Esophagus squamous epithelium (tissue), 5 donors: ENCODE measurements at regions not wholly inside any gene's neighbourhood (a gene's known extent, or its start where the extent isn't known, plus 50 kb on each side); places are given as distances from the start of the nearest gene placed in this dataset.

Experiments
- DNase-seq: peaks from one replicate; lab custom pipeline; 2025; lab: John Stamatoyannopoulos, UW
- H3K27ac ChIP-seq, 4 donors: fragments of 200-600 bp; sonication (generic); one replicate each; pipeline ENCODE4 v1.5.1; 2016 to 2019; ENCODE audit warnings: mild to moderate bottlenecking in 1 of 4
- H3K27me3 ChIP-seq, 4 donors: fragments of 200-600 bp; sonication (generic); 1 replicate in 3 of 4; 2 replicates in 1 of 4; pipeline versions ENCODE4 v1.5.1 to v1.6.0; 2017 to 2021; ENCODE audit warnings: antibody characterized with exemption in 1 of 4
- H3K36me3 ChIP-seq, 3 donors: fragments of 200-600 bp; sonication (generic); one replicate each; pipeline ENCODE4 v1.5.1; 2016 to 2019
- H3K4me1 ChIP-seq, 3 donors: fragments of 200-600 bp; sonication (generic); one replicate each; pipeline ENCODE4 v1.5.1; 2017 to 2019
- H3K4me3 ChIP-seq, 4 donors: fragments of 200-600 bp; sonication (generic); 1 replicate in 3 of 4; 2 replicates in 1 of 4; pipeline ENCODE4 v1.5.1; 2016 to 2019; ENCODE audit warnings: mild to moderate bottlenecking in 2 of 4, moderate library complexity in 1 of 4
- H3K9me3 ChIP-seq, 3 donors: fragments of 200-600 bp; sonication (generic); one replicate each; pipeline ENCODE4 v1.5.1; 2016 to 2019
- POLR2A ChIP-seq, 4 donors: fragments of 450-650 bp; IDR thresholded peaks; one replicate each; pipeline ENCODE4 v1.6.1; 2017; ENCODE audit warnings: antibody characterized with exemption in 4 of 4, mild to moderate bottlenecking in 4 of 4, moderate library complexity in 3 of 4
- WGBS, 2 donors: methylation state at CpG; one replicate each; pipeline ENCODE4 v1.1.5; 2018; 5-methylcytosine and 5-hydroxymethylcytosine counted together
- intact Hi-C: fragments of 100-400 bp; cut with DNase I; formaldehyde crosslinking; loops from one replicate; pipeline ENCODE4 v1.15.0; 2022
- TF ChIP-seq, protein P1 (sequence below), 6 experiments: fragments of 450-650 bp in 4 of 6; fragments of 200-600 bp in 2 of 6; sonication (generic) in 2 of 6; IDR thresholded peaks; one replicate each; pipeline ENCODE4 v1.5.1; 2016 to 2019; ENCODE audit warnings: antibody characterized with exemption in 6 of 6, mild to moderate bottlenecking in 4 of 6, moderate library complexity in 4 of 6
- donor health status: DM: yes; HTN: yes; CAD: no.

DNA sequence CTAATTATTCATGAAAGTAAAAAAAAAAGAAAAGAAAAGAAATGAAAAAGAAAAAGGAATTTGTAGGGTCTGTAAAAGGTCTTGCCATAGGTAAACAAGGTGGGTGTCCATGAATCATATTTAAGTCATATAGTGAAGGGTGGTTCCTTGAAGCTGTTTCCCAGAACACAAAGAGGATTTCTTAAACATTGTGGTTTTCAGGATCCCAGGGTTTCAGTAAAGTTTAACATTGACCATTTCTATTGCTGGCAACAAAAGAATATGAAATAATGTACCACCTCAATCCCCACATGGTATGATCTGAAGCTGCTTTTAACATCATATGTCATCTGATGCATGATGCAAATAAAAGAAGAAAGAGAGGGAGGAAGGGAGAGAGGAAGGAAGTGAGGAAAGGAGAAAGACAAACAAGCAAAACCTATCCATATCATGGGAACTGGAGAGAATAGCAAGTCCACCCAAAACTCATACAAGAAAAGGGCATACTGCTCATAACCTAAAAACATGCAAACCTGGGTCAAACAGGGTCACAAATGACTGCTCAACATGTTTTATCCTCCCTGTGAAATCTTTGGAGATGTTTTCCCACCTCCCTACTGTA lies 663.5 kb downstream of the SORCS1 start:
- H3K27me3 ChIP-seq: no peaks in the 10 kb centered on the region
- H3K4me1 ChIP-seq: no peaks in the 10 kb centered on the region
- no peak for DNase-seq
- TF ChIP-seq, protein P1, sequence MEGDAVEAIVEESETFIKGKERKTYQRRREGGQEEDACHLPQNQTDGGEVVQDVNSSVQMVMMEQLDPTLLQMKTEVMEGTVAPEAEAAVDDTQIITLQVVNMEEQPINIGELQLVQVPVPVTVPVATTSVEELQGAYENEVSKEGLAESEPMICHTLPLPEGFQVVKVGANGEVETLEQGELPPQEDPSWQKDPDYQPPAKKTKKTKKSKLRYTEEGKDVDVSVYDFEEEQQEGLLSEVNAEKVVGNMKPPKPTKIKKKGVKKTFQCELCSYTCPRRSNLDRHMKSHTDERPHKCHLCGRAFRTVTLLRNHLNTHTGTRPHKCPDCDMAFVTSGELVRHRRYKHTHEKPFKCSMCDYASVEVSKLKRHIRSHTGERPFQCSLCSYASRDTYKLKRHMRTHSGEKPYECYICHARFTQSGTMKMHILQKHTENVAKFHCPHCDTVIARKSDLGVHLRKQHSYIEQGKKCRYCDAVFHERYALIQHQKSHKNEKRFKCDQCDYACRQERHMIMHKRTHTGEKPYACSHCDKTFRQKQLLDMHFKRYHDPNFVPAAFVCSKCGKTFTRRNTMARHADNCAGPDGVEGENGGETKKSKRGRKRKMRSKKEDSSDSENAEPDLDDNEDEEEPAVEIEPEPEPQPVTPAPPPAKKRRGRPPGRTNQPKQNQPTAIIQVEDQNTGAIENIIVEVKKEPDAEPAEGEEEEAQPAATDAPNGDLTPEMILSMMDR (IDR thresholded peaks at IDR 0.05): no peak
- TF ChIP-seq POLR2A (IDR thresholded peaks at IDR 0.05): no peak
- no peak overlapping the region for H3K27ac ChIP-seq
- no peaks in the 10 kb centered on the region for H3K9me3 ChIP-seq
- H3K4me3 ChIP-seq: no peak overlapping the region
- no peaks in the 10 kb centered on the region for H3K36me3 ChIP-seq
- intact Hi-C loops: no loop called here

DNA sequence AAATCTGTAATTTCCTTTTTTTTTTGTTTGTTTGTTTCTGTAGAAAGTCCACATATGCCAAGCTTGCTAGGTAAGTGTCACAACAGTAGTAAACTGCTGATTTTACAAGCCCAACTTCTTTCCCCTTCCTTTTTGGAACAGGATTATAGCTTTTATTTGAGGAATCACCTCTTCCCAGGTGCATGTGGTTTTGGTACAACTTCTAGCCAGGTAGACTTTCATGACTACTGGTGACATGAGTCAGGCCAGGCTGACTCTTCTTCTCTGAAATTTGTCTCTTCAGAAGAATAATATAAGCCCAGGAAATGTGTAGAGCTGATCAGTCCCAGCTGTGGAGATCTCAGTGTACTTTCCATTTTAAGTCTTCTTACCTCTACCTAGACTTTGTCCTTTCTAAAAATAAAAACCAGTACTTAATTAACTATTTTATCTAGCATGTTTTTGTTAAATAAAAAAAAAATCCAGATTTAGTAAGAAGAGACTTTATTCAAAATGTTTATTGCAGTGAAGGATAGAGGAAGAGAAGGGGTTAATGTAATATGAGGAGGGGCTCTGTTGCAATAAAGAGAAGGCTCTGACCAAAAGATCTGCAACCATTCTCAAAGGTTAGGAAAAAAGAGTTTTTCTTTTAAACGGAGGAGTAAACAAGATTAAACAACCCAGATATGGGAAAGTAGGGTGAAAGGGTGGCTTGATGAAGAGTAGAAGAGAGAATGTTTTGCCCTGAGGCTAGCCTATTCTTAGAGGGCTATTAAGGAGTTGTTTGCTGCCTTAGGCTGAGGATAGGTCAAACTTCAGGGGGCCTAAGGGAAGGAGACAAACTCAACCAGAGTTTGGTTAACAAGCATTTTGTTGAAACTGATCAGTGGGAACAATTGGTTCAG lies 664.2 kb downstream of the SORCS1 start:
- 39 to 45% methylated on average over 1 of the region's 1 CpG for WGBS, 2 donors
- H3K9me3 ChIP-seq: no peaks in the 10 kb centered on the region
- TF ChIP-seq, protein P1 (IDR thresholded peaks at IDR 0.05): no peak
- TF ChIP-seq POLR2A (IDR thresholded peaks at IDR 0.05): no peak
- no peak for DNase-seq
- no peak overlapping the region for H3K27ac ChIP-seq
- H3K27me3 ChIP-seq: no peaks in the 10 kb centered on the region
- no peaks in the 10 kb centered on the region for H3K36me3 ChIP-seq
- intact Hi-C loops: no loop called here
- H3K4me1 ChIP-seq: no peaks in the 10 kb centered on the region
- no peak overlapping the region for H3K4me3 ChIP-seq

DNA sequence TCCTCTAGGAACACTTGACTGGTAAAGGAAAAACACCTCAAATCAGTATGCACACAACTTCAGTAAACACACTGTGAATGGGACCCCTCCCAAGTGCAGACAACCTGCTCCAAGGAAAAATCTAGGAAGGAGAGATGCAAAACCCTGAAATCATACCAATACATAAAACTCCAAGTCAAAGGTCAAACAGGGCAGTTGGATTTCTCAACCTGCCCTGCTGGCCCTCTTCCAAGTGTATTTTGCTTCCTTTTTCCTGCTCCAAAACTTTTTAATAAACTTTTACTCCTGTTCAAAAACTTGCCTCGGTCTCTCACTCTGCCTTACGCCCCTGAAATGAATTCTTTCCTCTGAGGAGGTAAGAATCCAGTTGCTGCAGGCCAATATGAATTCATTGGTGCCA lies 665.1 kb downstream of the SORCS1 start:
- no peaks in the 10 kb centered on the region for H3K27me3 ChIP-seq
- no peaks in the 10 kb centered on the region for H3K36me3 ChIP-seq
- intact Hi-C loops: no loop called here
- H3K27ac ChIP-seq: no peak overlapping the region
- DNase-seq: no peak
- 85 to 86% methylated on average over 2 of the region's 2 CpGs for WGBS, 2 donors
- no peaks in the 10 kb centered on the region for H3K4me1 ChIP-seq
- TF ChIP-seq, protein P1 (IDR thresholded peaks at IDR 0.05): no peak
- TF ChIP-seq POLR2A (IDR thresholded peaks at IDR 0.05): no peak
- no peak overlapping the region for H3K4me3 ChIP-seq
- H3K9me3 ChIP-seq: no peaks in the 10 kb centered on the region

DNA sequence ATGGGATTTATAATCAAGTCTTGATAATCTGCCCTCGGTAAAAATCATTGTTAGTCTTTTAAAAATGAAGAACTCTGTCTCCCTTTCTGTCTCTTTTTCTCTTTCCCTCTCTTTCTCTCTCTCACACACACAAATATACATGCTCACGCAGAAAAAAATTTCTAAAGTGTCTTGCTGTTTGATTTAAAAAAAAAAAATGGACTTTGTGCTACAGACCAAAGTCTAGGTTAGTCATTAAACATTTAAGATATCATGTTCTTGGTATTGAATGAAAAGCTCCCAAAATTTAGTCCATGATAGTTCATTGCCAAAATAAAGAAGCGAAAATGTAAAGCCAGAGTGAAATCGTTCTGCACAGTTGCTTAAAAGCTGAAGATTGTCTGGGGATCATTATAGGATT lies 665.8 kb downstream of the SORCS1 start:
- Histone ChIP-seq H3K4me3 (no peak overlapping the region), H3K27ac (no peak overlapping the region), H3K36me3 (no peaks in the 10 kb centered on the region), H3K27me3 (no peaks in the 10 kb centered on the region), H3K4me1 (no peaks in the 10 kb centered on the region), H3K9me3 (no peaks in the 10 kb centered on the region)
- 79% methylated on average over 4 of the region's 4 CpGs for WGBS, 2 donors
- DNase-seq: no peak
- no peak for TF ChIP-seq POLR2A (IDR thresholded peaks at IDR 0.05)
- TF ChIP-seq, protein P1 (IDR thresholded peaks at IDR 0.05): no peak
- intact Hi-C loops: no loop called here

DNA sequence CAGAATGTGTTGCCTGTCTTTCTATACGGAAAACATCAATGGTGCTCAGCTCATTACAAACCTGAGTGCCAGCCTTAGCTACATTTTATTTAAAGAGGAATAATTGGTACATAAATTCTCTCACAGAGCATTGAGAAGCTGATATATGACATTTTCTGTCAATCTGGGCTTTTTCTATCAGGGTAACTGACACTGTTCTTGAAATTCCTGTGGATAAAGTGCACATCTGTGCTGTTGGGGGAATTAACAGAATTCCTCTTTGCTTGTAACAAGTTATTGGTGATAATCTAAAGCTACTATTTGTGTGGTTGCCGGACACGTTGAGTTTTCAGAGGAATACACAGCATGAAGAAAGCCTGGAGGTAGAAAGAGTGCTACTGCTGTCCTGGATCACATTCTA lies 668.6 kb downstream of the SORCS1 start:
- Histone ChIP-seq H3K9me3 (no peaks in the 10 kb centered on the region), H3K4me1 (no peaks in the 10 kb centered on the region), H3K36me3 (no peaks in the 10 kb centered on the region), H3K4me3 (no peak overlapping the region), H3K27me3 (no peaks in the 10 kb centered on the region), H3K27ac (no peak overlapping the region)
- intact Hi-C loops: no loop called here
- 85 to 92% methylated on average over 3 of the region's 3 CpGs for WGBS, 2 donors
- DNase-seq: no peak
- no peak for TF ChIP-seq POLR2A (IDR thresholded peaks at IDR 0.05)
- TF ChIP-seq, protein P1 (IDR thresholded peaks at IDR 0.05): no peak
